GM21528 (cell line): ENCODE measurements at regions not wholly inside any gene's neighbourhood (a gene's known extent, or its start where the extent isn't known, plus 50 kb on each side); places are given as distances from the start of the nearest gene placed in this dataset.
"Not testable (repeated sequence)": the region's sequence is repeated elsewhere in the genome, so short reads cannot be mapped to it uniquely, and the experiment has no call there.

Experiments
- ATAC-seq: cut with Tn5 transposase; IDR thresholded peaks from one replicate; pipeline ENCODE4 v1.9.1; 2021; ENCODE audit warnings: mild to moderate bottlenecking, moderate library complexity; ENCODE audit not compliant: unreplicated experiment, low FRiP score

GRCh38 chr6:66307490-66307889 lies 600.5 kb upstream of the EYS start:
- ATAC-seq, result no peak

GRCh38 chr6:66291905-66292304 lies 584.9 kb upstream of the EYS start:
- ATAC-seq, result no peak

GRCh38 chr6:66289889-66290288 lies 582.9 kb upstream of the EYS start:
- no peak for ATAC-seq

GRCh38 chr6:66278115-66278514 lies 571.1 kb upstream of the EYS start:
- ATAC-seq, result no peak

GRCh38 chr6:66277400-66277799 lies 570.4 kb upstream of the EYS start:
- ATAC-seq, result no peak

GRCh38 chr6:66265737-66266136 lies 558.7 kb upstream of the EYS start:
- ATAC-seq, result no peak

- no peak for ATAC-seq
Observed at GRCh38 chr6:66264376-66264775, 557.4 kb upstream of the EYS start.

- ATAC-seq, result not testable (repeated sequence)
Observed at GRCh38 chr6:66258731-66259487, 551.9 kb upstream of the EYS start.

- no peak for ATAC-seq
Observed at GRCh38 chr6:66245231-66245630, 538.2 kb upstream of the EYS start.

GRCh38 chr6:66238851-66239250 lies 531.8 kb upstream of the EYS start:
- ATAC-seq, result no peak

GRCh38 chr6:66232890-66233289 lies 525.9 kb upstream of the EYS start:
- no peak for ATAC-seq

GRCh38 chr6:66230591-66230990 lies 523.6 kb upstream of the EYS start:
- ATAC-seq, result no peak

- ATAC-seq, result no peak
Observed at GRCh38 chr6:66226109-66226508, 519.1 kb upstream of the EYS start.

- ATAC-seq, result no peak
Observed at GRCh38 chr6:66210964-66211363, 503.9 kb upstream of the EYS start.

GRCh38 chr6:66200390-66200789 lies 493.4 kb upstream of the EYS start:
- ATAC-seq, result no peak

GRCh38 chr6:66199171-66199570 lies 492.1 kb upstream of the EYS start:
- no peak for ATAC-seq

GRCh38 chr6:66198062-66198624 lies 491.1 kb upstream of the EYS start:
- ATAC-seq, result no peak

- no peak for ATAC-seq
Observed at GRCh38 chr6:66190858-66191257, 483.8 kb upstream of the EYS start.

GRCh38 chr6:66189915-66190314 lies 482.9 kb upstream of the EYS start:
- no peak for ATAC-seq

- ATAC-seq, result no peak
Observed at GRCh38 chr6:66186756-66187155, 479.7 kb upstream of the EYS start.

- no peak for ATAC-seq
Observed at GRCh38 chr6:66184091-66184490, 477.1 kb upstream of the EYS start.

GRCh38 chr6:66179361-66179760 lies 472.3 kb upstream of the EYS start:
- no peak for ATAC-seq
